ENCODE measurements at regions not wholly inside any gene's neighbourhood (a gene's known extent, or its start where the extent isn't known, plus 50 kb on each side); places are given as distances from the start of the nearest gene placed in this dataset.

- TF ChIP-seq CTCF (conservative IDR thresholded peaks at IDR 0.05; ENCODE audit: low read depth in 2 of 2) = no peak
- TF ChIP-seq, protein P1, sequence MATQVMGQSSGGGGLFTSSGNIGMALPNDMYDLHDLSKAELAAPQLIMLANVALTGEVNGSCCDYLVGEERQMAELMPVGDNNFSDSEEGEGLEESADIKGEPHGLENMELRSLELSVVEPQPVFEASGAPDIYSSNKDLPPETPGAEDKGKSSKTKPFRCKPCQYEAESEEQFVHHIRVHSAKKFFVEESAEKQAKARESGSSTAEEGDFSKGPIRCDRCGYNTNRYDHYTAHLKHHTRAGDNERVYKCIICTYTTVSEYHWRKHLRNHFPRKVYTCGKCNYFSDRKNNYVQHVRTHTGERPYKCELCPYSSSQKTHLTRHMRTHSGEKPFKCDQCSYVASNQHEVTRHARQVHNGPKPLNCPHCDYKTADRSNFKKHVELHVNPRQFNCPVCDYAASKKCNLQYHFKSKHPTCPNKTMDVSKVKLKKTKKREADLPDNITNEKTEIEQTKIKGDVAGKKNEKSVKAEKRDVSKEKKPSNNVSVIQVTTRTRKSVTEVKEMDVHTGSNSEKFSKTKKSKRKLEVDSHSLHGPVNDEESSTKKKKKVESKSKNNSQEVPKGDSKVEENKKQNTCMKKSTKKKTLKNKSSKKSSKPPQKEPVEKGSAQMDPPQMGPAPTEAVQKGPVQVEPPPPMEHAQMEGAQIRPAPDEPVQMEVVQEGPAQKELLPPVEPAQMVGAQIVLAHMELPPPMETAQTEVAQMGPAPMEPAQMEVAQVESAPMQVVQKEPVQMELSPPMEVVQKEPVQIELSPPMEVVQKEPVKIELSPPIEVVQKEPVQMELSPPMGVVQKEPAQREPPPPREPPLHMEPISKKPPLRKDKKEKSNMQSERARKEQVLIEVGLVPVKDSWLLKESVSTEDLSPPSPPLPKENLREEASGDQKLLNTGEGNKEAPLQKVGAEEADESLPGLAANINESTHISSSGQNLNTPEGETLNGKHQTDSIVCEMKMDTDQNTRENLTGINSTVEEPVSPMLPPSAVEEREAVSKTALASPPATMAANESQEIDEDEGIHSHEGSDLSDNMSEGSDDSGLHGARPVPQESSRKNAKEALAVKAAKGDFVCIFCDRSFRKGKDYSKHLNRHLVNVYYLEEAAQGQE (IDR thresholded peaks at IDR 0.05; ENCODE audit: unreplicated experiment) = no peak
- TF ChIP-seq EZH2 (IDR thresholded peaks at IDR 0.05; ENCODE audit: low read depth, unreplicated experiment) = no peak
- TF ChIP-seq POLR2AphosphoS5 (IDR thresholded peaks at IDR 0.05; ENCODE audit: low read depth) = no peak
- no peak for TF ChIP-seq JUNB (IDR thresholded peaks at IDR 0.05; ENCODE audit: unreplicated experiment)
- no peak for TF ChIP-seq EZH2phosphoT487 (IDR thresholded peaks at IDR 0.05; ENCODE audit: unreplicated experiment)
- no peak for TF ChIP-seq CREB1 (CRISPR knock-in tag; IDR thresholded peaks at IDR 0.05; ENCODE audit: low read depth)
- no peak for TF ChIP-seq ZNF331 (CRISPR knock-in tag; IDR thresholded peaks at IDR 0.05; ENCODE audit: low read depth)
- no peak for TF ChIP-seq NANOG (IDR thresholded peaks at IDR 0.05; ENCODE audit: borderline replicate concordance)
- TF ChIP-seq STAT1 (IDR thresholded peaks at IDR 0.05; ENCODE audit: unreplicated experiment) = no peak
- TF ChIP-seq ETS1 (IDR thresholded peaks at IDR 0.05) = no peak
- TF ChIP-seq ZNF114 (CRISPR knock-in tag; IDR thresholded peaks at IDR 0.05) = 0 out of 2 replicates have a peak, but pooled peaks have one; percentile 56
- peak; percentile 86 for TF ChIP-seq ZNF462 (CRISPR knock-in tag; IDR thresholded peaks at IDR 0.05)
Observed at GRCh38 chr5:114311968-114312367, 49.9 kb upstream of the KCNN2 start.
